ENCODE measurements at regions not wholly inside any gene's neighbourhood (a gene's known extent, or its start where the extent isn't known, plus 50 kb on each side); places are given as distances from the start of the nearest gene placed in this dataset.

DNA sequence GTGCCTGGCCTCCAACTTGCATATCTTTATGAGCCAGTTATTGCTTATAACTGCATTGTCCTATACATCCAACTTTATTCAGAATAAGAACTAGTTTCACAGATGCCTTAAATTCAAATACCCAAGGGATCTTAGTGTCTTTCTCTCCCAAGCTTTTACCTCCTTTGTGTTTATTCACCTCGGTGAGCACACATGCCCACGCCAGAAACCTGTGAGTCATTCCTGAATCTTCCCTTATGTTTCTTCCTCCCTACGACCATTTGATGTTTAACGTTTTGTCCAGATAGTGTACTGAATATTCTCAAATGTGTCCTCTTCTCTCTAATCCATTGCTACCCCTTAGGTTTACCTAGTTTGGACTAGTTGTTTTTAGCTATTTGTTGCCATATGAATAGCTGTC is 55.5 kb upstream of the MEGF10 start (continued):
- TF ChIP-seq, protein P1, sequence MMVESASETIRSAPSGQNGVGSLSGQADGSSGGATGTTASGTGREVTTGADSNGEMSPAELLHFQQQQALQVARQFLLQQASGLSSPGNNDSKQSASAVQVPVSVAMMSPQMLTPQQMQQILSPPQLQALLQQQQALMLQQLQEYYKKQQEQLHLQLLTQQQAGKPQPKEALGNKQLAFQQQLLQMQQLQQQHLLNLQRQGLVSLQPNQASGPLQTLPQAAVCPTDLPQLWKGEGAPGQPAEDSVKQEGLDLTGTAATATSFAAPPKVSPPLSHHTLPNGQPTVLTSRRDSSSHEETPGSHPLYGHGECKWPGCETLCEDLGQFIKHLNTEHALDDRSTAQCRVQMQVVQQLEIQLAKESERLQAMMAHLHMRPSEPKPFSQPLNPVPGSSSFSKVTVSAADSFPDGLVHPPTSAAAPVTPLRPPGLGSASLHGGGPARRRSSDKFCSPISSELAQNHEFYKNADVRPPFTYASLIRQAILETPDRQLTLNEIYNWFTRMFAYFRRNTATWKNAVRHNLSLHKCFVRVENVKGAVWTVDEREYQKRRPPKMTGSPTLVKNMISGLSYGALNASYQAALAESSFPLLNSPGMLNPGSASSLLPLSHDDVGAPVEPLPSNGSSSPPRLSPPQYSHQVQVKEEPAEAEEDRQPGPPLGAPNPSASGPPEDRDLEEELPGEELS (CRISPR knock-in tag; IDR thresholded peaks at IDR 0.05), result no peak
- no peak for TF ChIP-seq OVOL2 (CRISPR knock-in tag; IDR thresholded peaks at IDR 0.05; ENCODE audit: borderline replicate concordance)
- TF ChIP-seq, protein P2, sequence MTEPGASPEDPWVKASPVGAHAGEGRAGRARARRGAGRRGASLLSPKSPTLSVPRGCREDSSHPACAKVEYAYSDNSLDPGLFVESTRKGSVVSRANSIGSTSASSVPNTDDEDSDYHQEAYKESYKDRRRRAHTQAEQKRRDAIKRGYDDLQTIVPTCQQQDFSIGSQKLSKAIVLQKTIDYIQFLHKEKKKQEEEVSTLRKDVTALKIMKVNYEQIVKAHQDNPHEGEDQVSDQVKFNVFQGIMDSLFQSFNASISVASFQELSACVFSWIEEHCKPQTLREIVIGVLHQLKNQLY (CRISPR knock-in tag; IDR thresholded peaks at IDR 0.05), result no peak
- no peak for TF ChIP-seq NFYB (CRISPR knock-in tag; conservative IDR thresholded peaks at IDR 0.05; ENCODE audit: low read depth)
- no peak for TF ChIP-seq ZNF532 (CRISPR knock-in tag; IDR thresholded peaks at IDR 0.05; ENCODE audit: borderline replicate concordance)
- no peak for TF ChIP-seq NFE2L1 (CRISPR knock-in tag; IDR thresholded peaks at IDR 0.05)
- TF ChIP-seq, protein P3, sequence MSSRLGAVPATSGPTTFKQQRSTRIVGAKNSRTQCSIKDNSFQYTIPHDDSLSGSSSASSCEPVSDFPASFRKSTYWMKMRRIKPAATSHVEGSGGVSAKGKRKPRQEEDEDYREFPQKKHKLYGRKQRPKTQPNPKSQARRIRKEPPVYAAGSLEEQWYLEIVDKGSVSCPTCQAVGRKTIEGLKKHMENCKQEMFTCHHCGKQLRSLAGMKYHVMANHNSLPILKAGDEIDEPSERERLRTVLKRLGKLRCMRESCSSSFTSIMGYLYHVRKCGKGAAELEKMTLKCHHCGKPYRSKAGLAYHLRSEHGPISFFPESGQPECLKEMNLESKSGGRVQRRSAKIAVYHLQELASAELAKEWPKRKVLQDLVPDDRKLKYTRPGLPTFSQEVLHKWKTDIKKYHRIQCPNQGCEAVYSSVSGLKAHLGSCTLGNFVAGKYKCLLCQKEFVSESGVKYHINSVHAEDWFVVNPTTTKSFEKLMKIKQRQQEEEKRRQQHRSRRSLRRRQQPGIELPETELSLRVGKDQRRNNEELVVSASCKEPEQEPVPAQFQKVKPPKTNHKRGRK (CRISPR knock-in tag; IDR thresholded peaks at IDR 0.05; ENCODE audit: borderline replicate concordance), result no peak
- TF ChIP-seq MXD4 (CRISPR knock-in tag; IDR thresholded peaks at IDR 0.05; ENCODE audit: borderline replicate concordance), result no peak
- no peak for TF ChIP-seq EMX1 (CRISPR knock-in tag; IDR thresholded peaks at IDR 0.05)
- TF ChIP-seq, protein P4, sequence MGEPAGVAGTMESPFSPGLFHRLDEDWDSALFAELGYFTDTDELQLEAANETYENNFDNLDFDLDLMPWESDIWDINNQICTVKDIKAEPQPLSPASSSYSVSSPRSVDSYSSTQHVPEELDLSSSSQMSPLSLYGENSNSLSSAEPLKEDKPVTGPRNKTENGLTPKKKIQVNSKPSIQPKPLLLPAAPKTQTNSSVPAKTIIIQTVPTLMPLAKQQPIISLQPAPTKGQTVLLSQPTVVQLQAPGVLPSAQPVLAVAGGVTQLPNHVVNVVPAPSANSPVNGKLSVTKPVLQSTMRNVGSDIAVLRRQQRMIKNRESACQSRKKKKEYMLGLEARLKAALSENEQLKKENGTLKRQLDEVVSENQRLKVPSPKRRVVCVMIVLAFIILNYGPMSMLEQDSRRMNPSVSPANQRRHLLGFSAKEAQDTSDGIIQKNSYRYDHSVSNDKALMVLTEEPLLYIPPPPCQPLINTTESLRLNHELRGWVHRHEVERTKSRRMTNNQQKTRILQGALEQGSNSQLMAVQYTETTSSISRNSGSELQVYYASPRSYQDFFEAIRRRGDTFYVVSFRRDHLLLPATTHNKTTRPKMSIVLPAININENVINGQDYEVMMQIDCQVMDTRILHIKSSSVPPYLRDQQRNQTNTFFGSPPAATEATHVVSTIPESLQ (CRISPR knock-in tag; IDR thresholded peaks at IDR 0.05), result no peak

- no peak for TF ChIP-seq ZNF317 (CRISPR knock-in tag; IDR thresholded peaks at IDR 0.05; ENCODE audit: borderline replicate concordance, low read depth)
- TF ChIP-seq NR1H2 (CRISPR knock-in tag; IDR thresholded peaks at IDR 0.05), result no peak
- TF ChIP-seq, protein P5, sequence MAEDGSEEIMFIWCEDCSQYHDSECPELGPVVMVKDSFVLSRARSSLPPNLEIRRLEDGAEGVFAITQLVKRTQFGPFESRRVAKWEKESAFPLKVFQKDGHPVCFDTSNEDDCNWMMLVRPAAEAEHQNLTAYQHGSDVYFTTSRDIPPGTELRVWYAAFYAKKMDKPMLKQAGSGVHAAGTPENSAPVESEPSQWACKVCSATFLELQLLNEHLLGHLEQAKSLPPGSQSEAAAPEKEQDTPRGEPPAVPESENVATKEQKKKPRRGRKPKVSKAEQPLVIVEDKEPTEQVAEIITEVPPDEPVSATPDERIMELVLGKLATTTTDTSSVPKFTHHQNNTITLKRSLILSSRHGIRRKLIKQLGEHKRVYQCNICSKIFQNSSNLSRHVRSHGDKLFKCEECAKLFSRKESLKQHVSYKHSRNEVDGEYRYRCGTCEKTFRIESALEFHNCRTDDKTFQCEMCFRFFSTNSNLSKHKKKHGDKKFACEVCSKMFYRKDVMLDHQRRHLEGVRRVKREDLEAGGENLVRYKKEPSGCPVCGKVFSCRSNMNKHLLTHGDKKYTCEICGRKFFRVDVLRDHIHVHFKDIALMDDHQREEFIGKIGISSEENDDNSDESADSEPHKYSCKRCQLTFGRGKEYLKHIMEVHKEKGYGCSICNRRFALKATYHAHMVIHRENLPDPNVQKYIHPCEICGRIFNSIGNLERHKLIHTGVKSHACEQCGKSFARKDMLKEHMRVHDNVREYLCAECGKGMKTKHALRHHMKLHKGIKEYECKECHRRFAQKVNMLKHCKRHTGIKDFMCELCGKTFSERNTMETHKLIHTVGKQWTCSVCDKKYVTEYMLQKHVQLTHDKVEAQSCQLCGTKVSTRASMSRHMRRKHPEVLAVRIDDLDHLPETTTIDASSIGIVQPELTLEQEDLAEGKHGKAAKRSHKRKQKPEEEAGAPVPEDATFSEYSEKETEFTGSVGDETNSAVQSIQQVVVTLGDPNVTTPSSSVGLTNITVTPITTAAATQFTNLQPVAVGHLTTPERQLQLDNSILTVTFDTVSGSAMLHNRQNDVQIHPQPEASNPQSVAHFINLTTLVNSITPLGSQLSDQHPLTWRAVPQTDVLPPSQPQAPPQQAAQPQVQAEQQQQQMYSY (CRISPR knock-in tag; IDR thresholded peaks at IDR 0.05), result no peak
- TF ChIP-seq SP1 (CRISPR knock-in tag; conservative IDR thresholded peaks at IDR 0.05), result no peak
- TF ChIP-seq ZSCAN18 (CRISPR knock-in tag; IDR thresholded peaks at IDR 0.05), result no peak
- no peak for TF ChIP-seq TEAD1 (CRISPR knock-in tag; IDR thresholded peaks at IDR 0.05)
- Mint-ChIP-seq H3K27ac (no peak overlapping the region), H3K4me1 (peaks cover 7% of the 10 kb centered on the region), H3K4me3 (no peak overlapping the region), H3K27me3 (ENCODE audit: low read depth) (peaks cover 1% of the 10 kb centered on the region; the same call in 1 of the 2 replicates), H3K36me3 (no peaks in the 10 kb centered on the region), H3K9me3 (no peaks in the 10 kb centered on the region)
- ChIA-PET CTCF (no interaction called here), POLR2A (no interaction called here)
- DNase-seq (ENCODE audit: low spot score) (no peak), ATAC-seq (no peak)
These were observed 54.3 kb upstream of the MEGF10 start for GRCh38 chr5:127236254-127236653.

Data from WTC11 (cell line).